SK-N-MC (cell line): ENCODE measurements at regions not wholly inside any gene's neighbourhood (a gene's known extent, or its start where the extent isn't known, plus 50 kb on each side); places are given as distances from the start of the nearest gene placed in this dataset.

ENCODE experiments used
- FOXP2 ChIP-seq: optimal IDR thresholded peaks from 2 replicates; pipeline ENCODE3; 2011; ENCODE audit warnings: mild to moderate bottlenecking, moderate library complexity; ENCODE audit not compliant: insufficient read depth; ENCODE audit errors: extremely low read length, control extremely low read depth
- POLR2AphosphoS5 ChIP-seq: IDR thresholded peaks from 2 replicates; pipeline ENCODE4 v1.6.1; 2012; ENCODE audit warnings: mild to moderate bottlenecking, low read depth, low read length, borderline replicate concordance

DNA sequence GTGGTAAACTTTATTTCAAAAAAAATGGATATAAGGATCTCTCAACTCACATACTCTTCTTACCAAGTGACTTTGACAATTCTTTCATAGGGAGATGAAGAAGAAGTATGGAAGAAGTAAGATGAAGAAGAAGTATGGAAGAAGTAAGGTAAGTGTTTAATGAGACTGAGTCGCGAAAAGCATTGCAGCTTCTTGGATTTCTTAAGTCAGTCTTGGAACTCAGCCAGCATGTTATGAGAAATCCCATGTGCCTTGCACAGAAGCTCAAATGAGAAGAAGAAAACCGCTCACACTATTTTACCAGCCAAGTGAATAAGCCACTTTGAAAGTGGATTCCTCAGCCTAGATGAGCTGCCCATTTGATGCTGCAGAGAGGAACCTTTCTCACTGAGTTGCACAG is 332.0 kb upstream of the CCDC179 start:
- TF ChIP-seq POLR2AphosphoS5 (no peak), FOXP2 (no peak)
